ENCODE measurements at regions not wholly inside any gene's neighbourhood (a gene's known extent, or its start where the extent isn't known, plus 50 kb on each side); places are given as distances from the start of the nearest gene placed in this dataset.

GRCh38 chr6:138590796-138591709 lies 91.8 kb upstream of the NHSL1 start (continued):
- TF ChIP-seq ZNF567 (CRISPR knock-in tag; IDR thresholded peaks at IDR 0.05; ENCODE audit: borderline replicate concordance), result no peak
- no peak for TF ChIP-seq FOXK2 (IDR thresholded peaks at IDR 0.05)
- TF ChIP-seq SMARCE1 (IDR thresholded peaks at IDR 0.05; ENCODE audit: borderline replicate concordance), result no peak
- TF ChIP-seq ZBTB4 (CRISPR knock-in tag; IDR thresholded peaks at IDR 0.05; ENCODE audit: borderline replicate concordance), result no peak
- no peak for TF ChIP-seq ZNF772 (CRISPR knock-in tag; IDR thresholded peaks at IDR 0.05)
- no peak for TF ChIP-seq HOXD1 (CRISPR knock-in tag; IDR thresholded peaks at IDR 0.05)
- TF ChIP-seq ZNF18 (CRISPR knock-in tag; IDR thresholded peaks at IDR 0.05; ENCODE audit: insufficient replicate concordance), result no peak
- TF ChIP-seq ARHGAP35 (CRISPR knock-in tag; IDR thresholded peaks at IDR 0.05; ENCODE audit: borderline replicate concordance), result no peak
- no peak for TF ChIP-seq RNF2 (conservative IDR thresholded peaks at IDR 0.05; ENCODE audit: low read depth)
- no peak for TF ChIP-seq ATRX (CRISPR knock-in tag; IDR thresholded peaks at IDR 0.05; ENCODE audit: borderline replicate concordance)
- no peak for TF ChIP-seq ZHX1 (CRISPR knock-in tag; IDR thresholded peaks at IDR 0.05; ENCODE audit: low read depth)
- no peak for TF ChIP-seq TIGD3 (CRISPR knock-in tag; IDR thresholded peaks at IDR 0.05; ENCODE audit: borderline replicate concordance)
- TF ChIP-seq ZNF644 (CRISPR knock-in tag; IDR thresholded peaks at IDR 0.05; ENCODE audit: low read depth), result no peak
- TF ChIP-seq ZNF670 (CRISPR knock-in tag; IDR thresholded peaks at IDR 0.05; ENCODE audit: borderline replicate concordance), result no peak
- peak; percentile 81 for TF ChIP-seq RAD21 (CRISPR knock-in tag; IDR thresholded peaks at IDR 0.05)
- TF ChIP-seq TRAFD1 (CRISPR knock-in tag; IDR thresholded peaks at IDR 0.05; ENCODE audit: borderline replicate concordance), result no peak
- no peak for TF ChIP-seq MLLT10 (CRISPR knock-in tag; IDR thresholded peaks at IDR 0.05)
- TF ChIP-seq MXD4 (CRISPR knock-in tag; IDR thresholded peaks at IDR 0.05), result 0 out of 2 replicates have a peak, but pooled peaks have one; percentile 32
